H1 (cell line): ENCODE measurements at regions not wholly inside any gene's neighbourhood (a gene's known extent, or its start where the extent isn't known, plus 50 kb on each side); places are given as distances from the start of the nearest gene placed in this dataset.

Experiments
- CTCF ChIA-PET: fragments of 300-600 bp; sonication (Branson Sonifier 250); formaldehyde crosslinking; loops from one replicate; lab custom pipeline; 2021; ENCODE audit not compliant: partially characterized antibody; lab: Charles Lee
- POLR2A ChIA-PET: fragments of 300-600 bp; sonication (Branson Sonifier 250); formaldehyde crosslinking; loops from one replicate; lab custom pipeline; 2021; ENCODE audit warnings: inconsistent platforms; ENCODE audit not compliant: partially characterized antibody; lab: Charles Lee
- DNase-seq, 2 experiments: peaks; one replicate each; pipeline versions ENCODE4 v3.0.0 to v3.0.0-alpha.2; 2010 to 2022; ENCODE audit warnings: low spot score in 2 of 2, low read depth in 1 of 2, mixed read lengths in 1 of 2
- FAIRE-seq: peaks from 2 replicates; lab custom pipeline; 2011; peaks lifted over from hg19 to GRCh38; lab: Jason Lieb, UNC
- H2AFZ ChIP-seq: 2 replicates; pipeline ENCODE4 v1.8.1; 2012; ENCODE audit warnings: low read length, inconsistent platforms
- H2AK5ac ChIP-seq: 2 replicates; pipeline ENCODE4 v1.6.1; 2013; ENCODE audit warnings: low read depth, low read length
- H2BK120ac ChIP-seq: replicated peaks from 2 replicates; pipeline ENCODE3; 2013; ENCODE audit warnings: low read depth, low read length, inconsistent platforms
- H2BK12ac ChIP-seq: 2 replicates; pipeline ENCODE4 v1.6.1; 2013; ENCODE audit warnings: low read depth, low read length
- H2BK15ac ChIP-seq: 2 replicates; pipeline ENCODE4 v1.6.1; 2013; ENCODE audit warnings: low read length
- H2BK20ac ChIP-seq: 2 replicates; pipeline ENCODE4 v1.6.1; 2013; ENCODE audit warnings: low read length
- H2BK5ac ChIP-seq: 2 replicates; pipeline ENCODE4 v1.6.1; 2013; ENCODE audit warnings: low read depth, low read length
- H3K14ac ChIP-seq: 2 replicates; pipeline ENCODE4 v1.6.1; 2013; ENCODE audit warnings: inconsistent platforms; ENCODE audit not compliant: insufficient read length
- H3K18ac ChIP-seq: 2 replicates; pipeline ENCODE4 v1.6.1; 2013; ENCODE audit warnings: low read length; ENCODE audit errors: extremely low read depth
- H3K23ac ChIP-seq: 2 replicates; pipeline ENCODE4 v1.6.1; 2013; ENCODE audit warnings: inconsistent platforms; ENCODE audit not compliant: insufficient read length
- H3K23me2 ChIP-seq: 2 replicates; pipeline ENCODE4 v1.6.1; 2013; ENCODE audit warnings: low read depth, low read length
- H3K27ac ChIP-seq: 2 replicates; pipeline ENCODE4 v1.6.1; 2011; ENCODE audit warnings: low read depth, low read length, inconsistent platforms
- H3K27me3 ChIP-seq, 4 experiments: replicated peaks in 1 of 4; 1 replicate in 1 of 4; 2 replicates in 3 of 4; pipeline versions ENCODE4 v1.6.1 to v1.8.1; 2011 to 2013; ENCODE audit warnings: low read length in 3 of 4, mild to moderate bottlenecking in 3 of 4, inconsistent platforms in 2 of 4, mixed read lengths in 2 of 4, moderate library complexity in 1 of 4; ENCODE audit not compliant: control insufficient read depth in 3 of 4, insufficient read depth in 3 of 4; ENCODE audit errors: extremely low read depth in 1 of 4
- H3K36me3 ChIP-seq, 4 experiments: 2 replicates each; pipeline versions ENCODE4 v1.6.1 to v1.8.1; 2011 to 2013; ENCODE audit warnings: mild to moderate bottlenecking in 4 of 4, low read length in 3 of 4, moderate library complexity in 2 of 4, control low read depth in 1 of 4, inconsistent platforms in 1 of 4; ENCODE audit not compliant: insufficient read depth in 4 of 4, control insufficient read depth in 2 of 4
- H3K4ac ChIP-seq: replicated peaks from 2 replicates; pipeline ENCODE3; 2013; ENCODE audit warnings: low read length, low read depth, mixed read lengths, inconsistent platforms; ENCODE audit not compliant: insufficient read length
- H3K4me1 ChIP-seq, 4 experiments: replicated peaks in 1 of 4; 1 replicate in 1 of 4; 2 replicates in 3 of 4; pipeline versions ENCODE4 v1.6.1 to v1.8.1; 2011 to 2013; ENCODE audit warnings: low read length in 3 of 4, inconsistent platforms in 2 of 4, mixed read lengths in 1 of 4; ENCODE audit not compliant: insufficient read depth in 4 of 4, control insufficient read depth in 3 of 4
- H3K4me2 ChIP-seq, 2 experiments: 2 replicates each; pipeline versions ENCODE4 v1.6.1 to v1.8.1; 2011 to 2013; ENCODE audit warnings: low read depth in 2 of 2, low read length in 2 of 2, control low read depth in 1 of 2, inconsistent platforms in 1 of 2, mild to moderate bottlenecking in 1 of 2; ENCODE audit not compliant: insufficient read depth in 1 of 2
- H3K4me3 ChIP-seq, 4 experiments: fragments of 200-600, 300-600 bp in 1 of 4; sonication (generic), shearing (Covaris generic), sonication (Bioruptor Twin) in 1 of 4; 2 replicates each; pipeline versions ENCODE4 v1.5.1 to v1.8.1; 2011 to 2016; ENCODE audit warnings: low read length in 4 of 4, low read depth in 3 of 4, control low read depth in 2 of 4, inconsistent platforms in 2 of 4, mild to moderate bottlenecking in 2 of 4, mixed read lengths in 1 of 4, moderate library complexity in 1 of 4; ENCODE audit not compliant: insufficient read depth in 2 of 4; ENCODE audit errors: extremely low read depth in 1 of 4
- H3K56ac ChIP-seq: replicated peaks from 2 replicates; pipeline ENCODE3; 2013; ENCODE audit warnings: low read depth, mild to moderate bottlenecking, mixed read lengths, low read length, inconsistent platforms; ENCODE audit not compliant: insufficient read length
- H3K79me1 ChIP-seq: 2 replicates; pipeline ENCODE4 v1.6.1; 2013; ENCODE audit warnings: low read depth, low read length, control low read depth
- H3K79me2 ChIP-seq, 2 experiments: 2 replicates each; pipeline versions ENCODE4 v1.6.1 to v1.8.1; 2012 to 2013; ENCODE audit warnings: low read length in 2 of 2, mild to moderate bottlenecking in 2 of 2, inconsistent platforms in 1 of 2; ENCODE audit not compliant: insufficient read depth in 2 of 2, control insufficient read depth in 1 of 2
- H3K9ac ChIP-seq, 4 experiments: replicated peaks in 1 of 4; 1 replicate in 1 of 4; 2 replicates in 3 of 4; pipeline versions ENCODE4 v1.6.1 to v1.8.1; 2011 to 2013; ENCODE audit warnings: low read depth in 3 of 4, low read length in 3 of 4, control low read depth in 2 of 4, mild to moderate bottlenecking in 2 of 4, moderate library complexity in 2 of 4, inconsistent platforms in 1 of 4; ENCODE audit errors: extremely low read depth in 1 of 4
- H3K9me3 ChIP-seq, 2 experiments: 2 replicates each; pipeline versions ENCODE4 v1.6.1 to v1.8.1; 2012 to 2013; ENCODE audit warnings: mild to moderate bottlenecking in 2 of 2, moderate library complexity in 2 of 2, control low read depth in 1 of 2, inconsistent platforms in 1 of 2, low read depth in 1 of 2, low read length in 1 of 2, mixed read lengths in 1 of 2; ENCODE audit not compliant: insufficient read depth in 2 of 2
- H4K20me1 ChIP-seq, 2 experiments: replicated peaks in 1 of 2; 2 replicates each; pipeline versions ENCODE3 to v1.8.1; 2011 to 2013; ENCODE audit warnings: inconsistent platforms in 2 of 2, low read length in 2 of 2, mild to moderate bottlenecking in 1 of 2; ENCODE audit not compliant: insufficient read depth in 2 of 2, control insufficient read depth in 1 of 2
- H4K5ac ChIP-seq: 2 replicates; pipeline ENCODE4 v1.6.1; 2013; ENCODE audit warnings: low read length, low read depth, mixed read lengths, inconsistent platforms; ENCODE audit not compliant: insufficient read length
- H4K8ac ChIP-seq: 2 replicates; pipeline ENCODE4 v1.8.0; 2013; ENCODE audit warnings: mild to moderate bottlenecking, moderate library complexity, low read length, inconsistent platforms; ENCODE audit not compliant: insufficient read depth; ENCODE audit errors: extremely low read depth
- H4K91ac ChIP-seq: replicated peaks from 2 replicates; pipeline ENCODE3; 2013; ENCODE audit warnings: low read length, mixed read lengths, inconsistent platforms; ENCODE audit not compliant: insufficient read length
- CBX5 ChIP-seq: fragments of 300-800, 300-1000 bp; sonication (generic); IDR thresholded peaks from 2 replicates; pipeline ENCODE4 v1.7.1; 2016; ENCODE audit warnings: antibody characterized with exemption, low read length, low read depth
- JUN ChIP-seq: IDR thresholded peaks from 2 replicates; pipeline ENCODE4 v1.6.1; 2011; ENCODE audit warnings: low read depth, mild to moderate bottlenecking, improper control_type of control experiment, low read length
- MAX ChIP-seq: IDR thresholded peaks from 2 replicates; pipeline ENCODE4 v1.6.1; 2012; ENCODE audit warnings: inconsistent platforms
- WGBS, 2 experiments: shearing (Covaris generic) in 1 of 2; methylation state at CpG; one replicate each; pipeline versions ENCODE4 v1.1.6 to v1.1.7; 2013 to 2015; ENCODE audit warnings: low lambda C conversion rate in 2 of 2, mixed read lengths in 2 of 2, inconsistent platforms in 1 of 2, low coverage in 1 of 2, missing lambda C conversion rate in 1 of 2; ENCODE audit not compliant: insufficient replicate concordance in 2 of 2, insufficient coverage in 1 of 2, insufficient read length in 1 of 2; ENCODE audit errors: extremely low coverage in 1 of 2, missing lambda C conversion rate in 1 of 2; 5-methylcytosine and 5-hydroxymethylcytosine counted together

- no peak overlapping the region for H2BK12ac ChIP-seq
- H3K27me3 ChIP-seq, result no peaks in the 10 kb centered on the region
- TF ChIP-seq JUN (no peak), MAX (no peak), CBX5 (no peak)
- H2AK5ac ChIP-seq, result no peak overlapping the region
- no peak overlapping the region for H2BK20ac ChIP-seq
- no peak overlapping the region for H3K27ac ChIP-seq
- WGBS, 2 experiments, result 89% methylated on average over 6 of the region's 6 CpGs; no CpG with 5 or more reads in 1 of the 2 experiments
- no peak overlapping the region for H3K4ac ChIP-seq
- H3K9ac ChIP-seq, result no peak overlapping the region
- DNase-seq, result no peak
- CTCF ChIA-PET, result interaction anchor here (0.6 to 3.2 kb wide), 9 partner anchors 8 to 414 kb away, joined by 3 to 14 read pairs (median 4); no protein-coding TSS in a partner anchor
- no peaks in the 10 kb centered on the region for H3K79me2 ChIP-seq
- H4K20me1 ChIP-seq, result no peaks in the 10 kb centered on the region
- POLR2A ChIA-PET, result no interaction called here
- no peaks in the 10 kb centered on the region for H3K79me1 ChIP-seq
- no peak overlapping the region for H2BK5ac ChIP-seq
- H3K9me3 ChIP-seq, result peaks cover 5 to 8% of the 10 kb centered on the region in 2 experiments; a peak in 1 of 4 replicates
- no peak overlapping the region for H4K8ac ChIP-seq
- no peak overlapping the region for H3K4me2 ChIP-seq
- no peak overlapping the region for H3K56ac ChIP-seq
- FAIRE-seq, result no peak
- no peak overlapping the region for H2AFZ ChIP-seq
- H3K23ac ChIP-seq, result no peak overlapping the region
- H3K36me3 ChIP-seq, result no peaks in the 10 kb centered on the region
- H3K4me3 ChIP-seq, result no peak overlapping the region
- H3K14ac ChIP-seq, result no peak overlapping the region
- H3K18ac ChIP-seq, result no peak overlapping the region
- H2BK15ac ChIP-seq, result no peak overlapping the region
- no peaks in the 10 kb centered on the region; a peak in 1 of 7 replicates for H3K4me1 ChIP-seq
- no peak overlapping the region for H4K5ac ChIP-seq
- H4K91ac ChIP-seq, result no peak overlapping the region
- no peak overlapping the region for H2BK120ac ChIP-seq
- no peaks in the 10 kb centered on the region; the same call in 1 of the 2 replicates for H3K23me2 ChIP-seq
Measured at GRCh38 chr3:184461219-184461618, 81.4 kb downstream of the CHRD start.
